KMS-11 (cell line): ENCODE measurements at regions not wholly inside any gene's neighbourhood (a gene's known extent, or its start where the extent isn't known, plus 50 kb on each side); places are given as distances from the start of the nearest gene placed in this dataset.

ENCODE experiments used
- H2AFZ ChIP-seq: fragments of 200-600 bp; sonication (generic); 2 replicates; pipeline ENCODE4 v1.6.1; 2016; ENCODE audit warnings: antibody characterized with exemption, mixed run types, low read depth
- H3K27ac ChIP-seq: fragments of 200-600 bp; sonication (generic); 2 replicates; pipeline ENCODE4 v1.6.1; 2016; ENCODE audit warnings: mild to moderate bottlenecking, mixed run types
- H3K27me3 ChIP-seq: fragments of 200-600 bp; sonication (generic); 2 replicates; pipeline ENCODE4 v1.6.1; 2017; ENCODE audit warnings: mild to moderate bottlenecking, low read depth, mixed run types, moderate library complexity; ENCODE audit not compliant: insufficient read depth
- H3K36me3 ChIP-seq: fragments of 200-600 bp; sonication (generic); 2 replicates; pipeline ENCODE4 v1.6.1; 2017; ENCODE audit warnings: mild to moderate bottlenecking, mixed run types; ENCODE audit not compliant: insufficient read depth
- H3K4me1 ChIP-seq: fragments of 200-600 bp; sonication (generic); 2 replicates; pipeline ENCODE4 v1.6.1; 2016; ENCODE audit warnings: mild to moderate bottlenecking, low read depth, mixed run types; ENCODE audit not compliant: poor library complexity, severe bottlenecking
- H3K4me2 ChIP-seq: fragments of 200-600 bp; sonication (generic); 2 replicates; pipeline ENCODE4 v1.7.0; 2016; ENCODE audit warnings: mild to moderate bottlenecking, mixed run types
- H3K4me3 ChIP-seq: fragments of 200-600 bp; sonication (generic); IDR thresholded peaks from 2 replicates; pipeline ENCODE4 v1.6.1; 2017; ENCODE audit warnings: low read depth, low read length, mixed read lengths; ENCODE audit not compliant: insufficient read depth
- H3K79me2 ChIP-seq: fragments of 200-600 bp; sonication (generic); 2 replicates; pipeline ENCODE4 v1.6.1; 2016; ENCODE audit warnings: low read depth, mixed run types; ENCODE audit not compliant: insufficient read depth
- H3K9ac ChIP-seq: fragments of 200-600 bp; sonication (generic); 2 replicates; pipeline ENCODE4 v1.6.1; 2016; ENCODE audit warnings: mild to moderate bottlenecking, mixed run types
- H4K20me1 ChIP-seq: fragments of 200-600 bp; sonication (generic); 2 replicates; pipeline ENCODE4 v1.6.1; 2016; ENCODE audit warnings: mild to moderate bottlenecking, mixed run types; ENCODE audit not compliant: insufficient read depth
- TF ChIP-seq, protein P1 (sequence below): fragments of 200-600 bp; sonication (generic); conservative IDR thresholded peaks from 2 replicates; pipeline ENCODE4 v1.6.1; 2017; ENCODE audit warnings: low read depth, mild to moderate bottlenecking, antibody characterized with exemption, low read length, moderate library complexity, mixed read lengths

DNA sequence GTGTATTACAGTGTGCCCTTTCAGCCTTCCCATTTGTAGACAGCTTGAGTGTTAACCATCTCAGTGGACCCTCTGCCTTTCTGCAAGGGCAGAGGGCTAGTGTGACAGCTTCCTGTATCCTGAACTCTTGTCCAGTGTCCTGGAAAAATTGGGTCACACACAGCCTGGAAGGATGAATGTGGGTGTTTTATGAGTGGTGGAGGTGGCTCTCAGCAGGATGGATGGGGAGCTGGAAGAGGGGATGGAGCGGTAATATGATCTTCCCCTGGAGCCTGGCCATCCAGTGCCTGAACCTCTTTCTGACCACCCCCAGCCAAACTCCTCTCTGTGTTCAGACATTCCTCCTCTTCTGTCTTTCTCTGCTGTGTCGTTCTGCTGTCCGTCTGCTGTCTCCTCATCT, 113.0 kb downstream of the KIF4B start:
- Histone ChIP-seq H3K4me1 (no peaks in the 10 kb centered on the region), H4K20me1 (no peaks in the 10 kb centered on the region), H3K36me3 (no peaks in the 10 kb centered on the region), H3K27me3 (no peaks in the 10 kb centered on the region), H3K79me2 (no peaks in the 10 kb centered on the region), H3K27ac (no peak overlapping the region), H2AFZ (no peak overlapping the region), H3K4me3 (no peak overlapping the region), H3K4me2 (no peak overlapping the region), H3K9ac (no peak overlapping the region)
- TF ChIP-seq, protein P1, sequence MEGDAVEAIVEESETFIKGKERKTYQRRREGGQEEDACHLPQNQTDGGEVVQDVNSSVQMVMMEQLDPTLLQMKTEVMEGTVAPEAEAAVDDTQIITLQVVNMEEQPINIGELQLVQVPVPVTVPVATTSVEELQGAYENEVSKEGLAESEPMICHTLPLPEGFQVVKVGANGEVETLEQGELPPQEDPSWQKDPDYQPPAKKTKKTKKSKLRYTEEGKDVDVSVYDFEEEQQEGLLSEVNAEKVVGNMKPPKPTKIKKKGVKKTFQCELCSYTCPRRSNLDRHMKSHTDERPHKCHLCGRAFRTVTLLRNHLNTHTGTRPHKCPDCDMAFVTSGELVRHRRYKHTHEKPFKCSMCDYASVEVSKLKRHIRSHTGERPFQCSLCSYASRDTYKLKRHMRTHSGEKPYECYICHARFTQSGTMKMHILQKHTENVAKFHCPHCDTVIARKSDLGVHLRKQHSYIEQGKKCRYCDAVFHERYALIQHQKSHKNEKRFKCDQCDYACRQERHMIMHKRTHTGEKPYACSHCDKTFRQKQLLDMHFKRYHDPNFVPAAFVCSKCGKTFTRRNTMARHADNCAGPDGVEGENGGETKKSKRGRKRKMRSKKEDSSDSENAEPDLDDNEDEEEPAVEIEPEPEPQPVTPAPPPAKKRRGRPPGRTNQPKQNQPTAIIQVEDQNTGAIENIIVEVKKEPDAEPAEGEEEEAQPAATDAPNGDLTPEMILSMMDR: no peak

DNA sequence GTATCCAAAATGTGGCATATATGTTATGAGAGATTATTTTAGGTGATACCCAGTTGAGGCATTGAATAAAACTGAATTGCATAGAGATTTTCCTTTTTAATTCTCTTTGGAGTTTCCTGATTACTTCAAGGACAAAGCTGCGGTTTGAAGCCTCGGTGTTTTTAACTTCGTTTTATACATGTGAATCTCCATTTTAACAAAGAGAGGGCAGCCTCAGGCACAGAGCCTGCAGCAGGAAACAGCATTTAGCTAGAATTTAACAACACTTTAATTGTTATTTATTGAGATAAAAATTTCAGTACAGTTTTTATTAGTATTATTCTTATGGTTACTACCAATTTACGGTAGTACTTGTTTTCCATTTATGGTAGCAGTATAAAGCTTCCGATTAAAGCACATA, 114.0 kb downstream of the KIF4B start:
- H3K4me1 ChIP-seq: no peaks in the 10 kb centered on the region
- no peaks in the 10 kb centered on the region for H4K20me1 ChIP-seq
- H3K79me2 ChIP-seq: no peaks in the 10 kb centered on the region
- no peak overlapping the region for H3K4me3 ChIP-seq
- no peaks in the 10 kb centered on the region for H3K27me3 ChIP-seq
- H2AFZ ChIP-seq: no peak overlapping the region
- H3K9ac ChIP-seq: no peak overlapping the region
- TF ChIP-seq, protein P1: no peak
- H3K36me3 ChIP-seq: no peaks in the 10 kb centered on the region
- no peak overlapping the region for H3K4me2 ChIP-seq
- H3K27ac ChIP-seq: no peak overlapping the region

DNA sequence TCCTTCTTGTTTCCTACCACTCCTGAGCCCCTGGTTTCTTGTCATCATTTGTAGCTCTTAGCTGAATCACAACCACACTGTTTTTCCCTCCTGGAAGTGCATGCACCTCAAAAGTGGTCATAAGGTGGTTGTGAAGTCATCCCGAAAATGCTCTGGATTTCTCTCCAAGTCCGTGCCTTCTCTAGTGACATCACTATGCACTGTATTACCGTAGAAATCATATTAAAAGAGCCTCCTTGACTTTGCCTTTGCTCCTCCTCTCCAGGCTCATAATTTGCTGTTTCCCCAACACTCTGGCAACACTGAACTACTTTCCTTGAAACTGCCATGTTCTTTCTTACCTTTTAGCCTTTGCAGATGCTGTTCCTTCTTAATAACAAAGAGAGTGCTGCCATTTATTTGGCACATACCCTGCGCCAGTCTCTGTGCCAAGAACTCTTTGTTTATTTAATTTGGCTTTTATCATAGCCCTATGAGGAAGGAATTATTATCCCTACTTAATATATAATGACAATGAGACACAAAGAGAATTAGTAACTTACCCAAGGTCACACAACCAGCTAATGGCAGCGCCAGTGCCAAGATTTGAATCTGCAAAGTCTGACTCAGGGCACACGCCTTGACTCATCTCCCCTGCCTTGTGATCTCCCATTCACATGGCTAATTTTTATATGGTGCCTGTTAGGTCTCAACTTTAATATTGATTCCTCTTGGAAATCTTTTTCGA, 115.4 kb downstream of the KIF4B start:
- H3K4me3 ChIP-seq: no peak overlapping the region
- no peak overlapping the region for H3K9ac ChIP-seq
- H3K27me3 ChIP-seq: no peaks in the 10 kb centered on the region
- no peaks in the 10 kb centered on the region for H3K36me3 ChIP-seq
- TF ChIP-seq, protein P1: no peak
- no peak overlapping the region for H3K4me2 ChIP-seq
- no peak overlapping the region for H3K27ac ChIP-seq
- no peak overlapping the region for H2AFZ ChIP-seq
- no peaks in the 10 kb centered on the region for H3K79me2 ChIP-seq
- H4K20me1 ChIP-seq: no peaks in the 10 kb centered on the region
- H3K4me1 ChIP-seq: no peaks in the 10 kb centered on the region

GRCh38 chr5:155129513-155129880, 115.9 kb downstream of the KIF4B start:
- Histone ChIP-seq H3K27ac (no peak overlapping the region), H4K20me1 (no peaks in the 10 kb centered on the region), H3K4me2 (no peak overlapping the region), H3K4me1 (no peaks in the 10 kb centered on the region), H3K79me2 (no peaks in the 10 kb centered on the region), H3K9ac (no peak overlapping the region), H3K36me3 (no peaks in the 10 kb centered on the region), H3K4me3 (no peak overlapping the region), H3K27me3 (no peaks in the 10 kb centered on the region), H2AFZ (no peak overlapping the region)
- TF ChIP-seq, protein P1: no peak
